Mesenchymal stem cell (in vitro differentiated cells and primary cell): ENCODE measurements at regions not wholly inside any gene's neighbourhood (a gene's known extent, or its start where the extent isn't known, plus 50 kb on each side); places are given as distances from the start of the nearest gene placed in this dataset.

ENCODE experiments used
- DNase-seq: peaks from one replicate; pipeline ENCODE4 v3.0.0-alpha.2; 2013
- H2AFZ ChIP-seq: one replicate; pipeline ENCODE4 v1.6.1; 2013; ENCODE audit warnings: low read depth, mild to moderate bottlenecking, control low read depth, inconsistent platforms, low read length, moderate library complexity
- H2AK5ac ChIP-seq: 2 replicates; pipeline ENCODE4 v1.6.1; 2013; ENCODE audit warnings: low read length, moderate library complexity, mild to moderate bottlenecking, inconsistent platforms; ENCODE audit not compliant: severe bottlenecking
- H2BK120ac ChIP-seq: one replicate; pipeline ENCODE4 v1.6.1; 2013; ENCODE audit warnings: low read depth, mild to moderate bottlenecking, inconsistent platforms, low read length, moderate library complexity
- H2BK12ac ChIP-seq, 2 experiments: one replicate each; pipeline ENCODE4 v1.6.1; 2013; ENCODE audit warnings: inconsistent platforms in 2 of 2, low read length in 2 of 2, mild to moderate bottlenecking in 2 of 2, moderate library complexity in 2 of 2, control low read depth in 1 of 2
- H2BK15ac ChIP-seq: one replicate; pipeline ENCODE4 v1.6.1; 2013; ENCODE audit warnings: mild to moderate bottlenecking, low read depth, inconsistent platforms; ENCODE audit not compliant: poor library complexity, severe bottlenecking
- H2BK5ac ChIP-seq: 2 replicates; pipeline ENCODE4 v1.6.1; 2013; ENCODE audit warnings: low read depth, mild to moderate bottlenecking, low read length, control low read depth, inconsistent platforms; ENCODE audit not compliant: poor library complexity, severe bottlenecking
- H3K14ac ChIP-seq, 2 experiments: one replicate each; pipeline ENCODE4 v1.6.1; 2013; ENCODE audit warnings: inconsistent platforms in 2 of 2, low read length in 2 of 2, control low read depth in 1 of 2, mild to moderate bottlenecking in 1 of 2, moderate library complexity in 1 of 2
- H3K18ac ChIP-seq, 2 experiments: one replicate each; pipeline ENCODE4 v1.6.1; 2013; ENCODE audit warnings: inconsistent platforms in 2 of 2, low read length in 2 of 2, control low read depth in 1 of 2, low read depth in 1 of 2, mild to moderate bottlenecking in 1 of 2
- H3K23ac ChIP-seq, 2 experiments: one replicate each; pipeline ENCODE4 v1.6.1; 2013; ENCODE audit warnings: inconsistent platforms in 2 of 2, low read length in 2 of 2, mild to moderate bottlenecking in 2 of 2, moderate library complexity in 2 of 2, control low read depth in 1 of 2
- H3K27ac ChIP-seq: 2 replicates; pipeline ENCODE4 v1.5.1; 2013; ENCODE audit warnings: mild to moderate bottlenecking, moderate library complexity, low read length, control low read depth, inconsistent platforms; ENCODE audit not compliant: poor library complexity, severe bottlenecking
- H3K27me3 ChIP-seq, 2 experiments: 2 replicates each; pipeline versions ENCODE4 v1.6.1 to v1.7.0; 2013; ENCODE audit warnings: low read length in 2 of 2, mild to moderate bottlenecking in 2 of 2, moderate library complexity in 2 of 2, control low read depth in 1 of 2, inconsistent platforms in 1 of 2; ENCODE audit not compliant: control insufficient read depth in 1 of 2, insufficient read depth in 1 of 2
- H3K36me3 ChIP-seq, 2 experiments: 2 replicates each; pipeline versions ENCODE4 v1.6.1 to v1.7.0; 2013; ENCODE audit warnings: low read length in 2 of 2, control low read depth in 1 of 2, inconsistent platforms in 1 of 2, low read depth in 1 of 2, mild to moderate bottlenecking in 1 of 2; ENCODE audit not compliant: insufficient read depth in 2 of 2, control insufficient read depth in 1 of 2
- H3K4ac ChIP-seq, 2 experiments: one replicate each; pipeline ENCODE4 v1.6.1; 2013; ENCODE audit warnings: inconsistent platforms in 2 of 2, low read length in 2 of 2, mild to moderate bottlenecking in 2 of 2, moderate library complexity in 2 of 2, control low read depth in 1 of 2, low read depth in 1 of 2
- H3K4me1 ChIP-seq: 2 replicates; pipeline ENCODE4 v1.6.1; 2013; ENCODE audit warnings: low read depth, low read length, control low read depth; ENCODE audit not compliant: control insufficient read depth, insufficient read depth
- H3K4me2 ChIP-seq: 2 replicates; pipeline ENCODE4 v1.6.1; 2013; ENCODE audit warnings: low read length, mild to moderate bottlenecking, inconsistent platforms; ENCODE audit not compliant: poor library complexity, severe bottlenecking
- H3K4me3 ChIP-seq, 2 experiments: 2 replicates each; pipeline versions ENCODE4 v1.5.1 to v1.7.0; 2013; ENCODE audit warnings: low read length in 2 of 2, mild to moderate bottlenecking in 2 of 2, control low read depth in 1 of 2, low read depth in 1 of 2; ENCODE audit not compliant: insufficient read depth in 1 of 2
- H3K79me1 ChIP-seq: replicated peaks from 2 replicates; pipeline ENCODE4 v1.6.1; 2013; ENCODE audit warnings: mild to moderate bottlenecking, control low read depth, low read length, inconsistent platforms; ENCODE audit not compliant: poor library complexity, severe bottlenecking
- H3K9ac ChIP-seq: 2 replicates; pipeline ENCODE4 v1.7.0; 2013; ENCODE audit warnings: mild to moderate bottlenecking, low read length, moderate library complexity
- H3K9me3 ChIP-seq: 2 replicates; pipeline ENCODE4 v1.7.0; 2013; ENCODE audit warnings: mild to moderate bottlenecking, low read length; ENCODE audit not compliant: control insufficient read depth
- H4K8ac ChIP-seq: one replicate; pipeline ENCODE4 v1.6.1; 2013; ENCODE audit warnings: inconsistent platforms, mild to moderate bottlenecking, low read length, moderate library complexity
- H4K91ac ChIP-seq: one replicate; pipeline ENCODE4 v1.6.1; 2013; ENCODE audit warnings: mild to moderate bottlenecking, low read length, inconsistent platforms
- WGBS: methylation state at CpG from one replicate; pipeline ENCODE4 v1.1.7; 2013; ENCODE audit warnings: mixed read lengths; 5-methylcytosine and 5-hydroxymethylcytosine counted together

DNA sequence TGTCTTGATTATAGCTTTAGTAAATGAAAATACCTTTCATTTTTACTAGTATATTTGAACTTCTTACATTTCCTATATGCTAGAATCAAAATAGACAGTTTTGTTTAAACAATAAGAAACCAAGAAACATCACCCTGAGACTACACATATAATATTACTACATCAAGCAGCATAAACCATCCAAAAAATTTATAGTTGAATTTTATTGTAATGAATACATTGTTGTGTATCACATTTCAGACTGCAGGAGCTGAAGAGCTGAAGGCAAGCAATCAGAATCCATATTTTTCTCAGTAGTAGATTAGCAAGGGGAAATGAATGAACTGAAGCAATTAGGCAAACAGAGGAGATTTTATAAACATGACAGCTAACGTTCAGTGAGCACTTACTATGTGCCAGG, 379.2 kb downstream of the BTG1 start:
- 76% methylated on average over 1 of the region's 1 CpG for WGBS
- no peak overlapping the region for H3K9ac ChIP-seq
- no peak for DNase-seq
- peaks cover 2% of the 10 kb centered on the region for H3K9me3 ChIP-seq
- H3K27me3 ChIP-seq = no peaks in the 10 kb centered on the region
- H3K4me1 ChIP-seq = no peaks in the 10 kb centered on the region
- H2BK12ac ChIP-seq = no peak overlapping the region
- no peak overlapping the region for H2AFZ ChIP-seq
- H4K8ac ChIP-seq = no peak overlapping the region
- no peaks in the 10 kb centered on the region for H3K79me1 ChIP-seq
- H3K4ac ChIP-seq = no peak overlapping the region
- no peak overlapping the region for H3K14ac ChIP-seq
- no peak overlapping the region for H2BK15ac ChIP-seq
- H3K23ac ChIP-seq = no peak overlapping the region
- no peak overlapping the region for H3K4me2 ChIP-seq
- no peaks in the 10 kb centered on the region for H3K36me3 ChIP-seq
- no peak overlapping the region for H4K91ac ChIP-seq
- H2AK5ac ChIP-seq = no peak overlapping the region
- no peak overlapping the region for H3K4me3 ChIP-seq
- H2BK5ac ChIP-seq = no peak overlapping the region
- H2BK120ac ChIP-seq = no peak overlapping the region
- no peak overlapping the region for H3K18ac ChIP-seq
- no peak overlapping the region for H3K27ac ChIP-seq

DNA sequence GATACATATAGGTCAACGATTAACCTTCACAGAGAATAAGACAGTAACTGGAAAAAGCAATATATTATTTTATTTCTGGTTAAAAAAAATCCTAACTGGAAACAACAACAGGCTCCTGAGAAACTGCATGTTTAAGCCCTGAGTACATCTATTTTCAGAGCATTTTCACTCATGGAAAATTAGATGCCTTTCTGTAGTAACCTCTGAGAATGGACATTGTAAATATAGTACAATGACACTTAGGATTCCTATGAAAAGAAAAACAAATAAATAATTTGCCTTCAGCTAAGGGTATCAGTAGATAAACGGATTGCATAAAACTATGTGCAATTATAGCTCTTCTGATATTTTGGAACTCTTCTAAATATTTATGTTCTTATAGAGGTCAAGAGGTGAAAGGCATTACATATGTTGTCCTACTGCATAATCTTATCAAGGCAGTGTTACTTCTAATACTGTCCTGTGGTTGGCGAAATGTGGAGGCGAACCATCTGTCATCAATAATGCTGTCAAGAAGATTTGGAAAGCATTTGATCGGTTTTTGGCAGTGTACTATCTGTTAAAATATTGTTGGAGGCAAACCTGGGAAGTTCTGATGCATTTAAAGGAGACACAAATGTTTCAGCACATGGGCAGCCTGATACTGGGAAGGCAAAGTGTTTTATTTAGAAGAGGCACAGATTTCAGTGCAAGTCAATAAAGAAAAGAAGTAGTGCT, 381.8 kb downstream of the BTG1 start:
- H3K4me3 ChIP-seq = no peak overlapping the region
- H2BK120ac ChIP-seq = no peak overlapping the region
- WGBS = 95% methylated on average over 3 of the region's 5 CpGs
- no peak overlapping the region for H3K4me2 ChIP-seq
- no peak overlapping the region for H2BK5ac ChIP-seq
- no peaks in the 10 kb centered on the region for H3K36me3 ChIP-seq
- H2AFZ ChIP-seq = no peak overlapping the region
- H3K9ac ChIP-seq = no peak overlapping the region
- no peak overlapping the region for H3K14ac ChIP-seq
- no peak overlapping the region for H3K27ac ChIP-seq
- H2AK5ac ChIP-seq = no peak overlapping the region
- H4K8ac ChIP-seq = no peak overlapping the region
- H3K4me1 ChIP-seq = no peaks in the 10 kb centered on the region
- H4K91ac ChIP-seq = no peak overlapping the region
- H2BK15ac ChIP-seq = no peak overlapping the region
- no peaks in the 10 kb centered on the region for H3K27me3 ChIP-seq
- H3K9me3 ChIP-seq = peaks cover 13% of the 10 kb centered on the region
- no peak overlapping the region for H2BK12ac ChIP-seq
- DNase-seq = no peak
- no peak overlapping the region for H3K18ac ChIP-seq
- H3K79me1 ChIP-seq = no peaks in the 10 kb centered on the region
- H3K4ac ChIP-seq = no peak overlapping the region
- no peak overlapping the region for H3K23ac ChIP-seq

DNA sequence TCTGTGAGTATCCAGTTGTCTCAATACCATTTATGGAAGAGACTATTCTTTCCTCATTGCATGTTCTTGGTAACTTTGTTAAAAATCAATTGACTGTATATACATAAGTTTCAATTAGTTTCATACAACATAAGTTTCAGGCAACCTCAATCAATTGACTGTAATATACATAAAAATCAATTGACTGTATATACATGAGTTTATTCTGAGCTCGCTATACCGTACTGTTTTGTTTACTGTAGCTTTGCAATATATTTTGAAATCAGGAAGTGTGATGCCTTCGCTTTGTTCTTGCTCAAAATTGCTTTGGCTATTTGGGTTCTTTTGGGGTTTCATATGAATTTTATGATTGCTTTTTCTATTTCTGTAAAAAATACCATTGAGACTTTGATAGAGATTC, 392.0 kb downstream of the BTG1 start:
- H3K27me3 ChIP-seq = no peaks in the 10 kb centered on the region
- no peak overlapping the region for H4K91ac ChIP-seq
- no peak for DNase-seq
- WGBS = 98% methylated on average over 3 of the region's 3 CpGs
- no peak overlapping the region for H3K18ac ChIP-seq
- no peak overlapping the region for H3K4me3 ChIP-seq
- no peak overlapping the region for H2BK120ac ChIP-seq
- no peak overlapping the region for H3K9ac ChIP-seq
- H2BK15ac ChIP-seq = no peak overlapping the region
- H2BK12ac ChIP-seq = no peak overlapping the region
- H3K9me3 ChIP-seq = peaks cover 28% of the 10 kb centered on the region
- no peaks in the 10 kb centered on the region for H3K4me1 ChIP-seq
- H3K36me3 ChIP-seq = no peaks in the 10 kb centered on the region
- H3K14ac ChIP-seq = no peak overlapping the region
- no peak overlapping the region for H2AFZ ChIP-seq
- no peak overlapping the region for H3K4me2 ChIP-seq
- H4K8ac ChIP-seq = no peak overlapping the region
- H3K4ac ChIP-seq = no peak overlapping the region
- no peak overlapping the region for H2AK5ac ChIP-seq
- H3K79me1 ChIP-seq = no peaks in the 10 kb centered on the region
- no peak overlapping the region for H3K27ac ChIP-seq
- no peak overlapping the region for H2BK5ac ChIP-seq
- H3K23ac ChIP-seq = no peak overlapping the region

DNA sequence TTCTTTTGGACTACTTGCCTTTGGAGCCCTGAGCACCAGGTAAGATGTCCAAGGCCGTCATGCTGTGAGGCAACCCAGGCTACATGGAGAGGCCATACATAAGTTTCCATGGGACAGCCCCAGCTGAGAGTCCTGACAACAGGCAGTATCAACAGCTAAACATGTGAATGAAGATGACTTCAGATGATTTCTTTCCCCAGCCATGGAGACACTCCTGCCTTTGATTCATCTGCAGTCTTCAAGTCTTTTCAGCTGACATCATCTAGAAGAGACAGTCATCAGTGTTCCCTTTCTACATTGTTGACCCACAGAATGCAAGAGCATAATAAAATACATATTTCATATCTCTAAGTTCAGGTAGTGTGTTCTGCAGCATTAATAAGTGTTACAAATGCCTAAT, 398.7 kb downstream of the BTG1 start:
- no peak overlapping the region for H3K18ac ChIP-seq
- no peak overlapping the region for H2AFZ ChIP-seq
- H3K36me3 ChIP-seq = no peaks in the 10 kb centered on the region
- H3K4me2 ChIP-seq = no peak overlapping the region
- H3K79me1 ChIP-seq = no peaks in the 10 kb centered on the region
- no peaks in the 10 kb centered on the region for H3K27me3 ChIP-seq
- DNase-seq = no peak
- peaks cover 4% of the 10 kb centered on the region for H3K9me3 ChIP-seq
- no peak overlapping the region for H4K91ac ChIP-seq
- no peak overlapping the region for H3K27ac ChIP-seq
- no peak overlapping the region for H2BK12ac ChIP-seq
- H3K4me1 ChIP-seq = no peaks in the 10 kb centered on the region
- WGBS = 100% methylated on average over 1 of the region's 1 CpG
- H4K8ac ChIP-seq = no peak overlapping the region
- H3K9ac ChIP-seq = no peak overlapping the region
- no peak overlapping the region for H2BK15ac ChIP-seq
- H2BK5ac ChIP-seq = no peak overlapping the region
- H3K4me3 ChIP-seq = no peak overlapping the region
- H2BK120ac ChIP-seq = no peak overlapping the region
- H3K23ac ChIP-seq = no peak overlapping the region
- H3K4ac ChIP-seq = no peak overlapping the region
- H3K14ac ChIP-seq = no peak overlapping the region
- H2AK5ac ChIP-seq = no peak overlapping the region
